Upper lobe of left lung (tissue), 4 donors: ENCODE measurements at regions not wholly inside any gene's neighbourhood (a gene's known extent, or its start where the extent isn't known, plus 50 kb on each side); places are given as distances from the start of the nearest gene placed in this dataset.

Experiments
- CTCF ChIP-seq, 6 experiments: fragments of 450-650 bp in 4 of 6; fragments of 200-600 bp in 2 of 6; sonication (generic) in 2 of 6; IDR thresholded peaks; one replicate each; pipeline ENCODE4 v1.5.1; 2016 to 2019; ENCODE audit warnings: antibody characterized with exemption in 6 of 6
- POLR2A ChIP-seq, 4 donors: fragments of 450-650 bp; IDR thresholded peaks; one replicate each; pipeline ENCODE4 v1.5.1; 2016 to 2017; ENCODE audit warnings: antibody characterized with exemption in 4 of 4, mild to moderate bottlenecking in 2 of 4
- POLR2AphosphoS5 ChIP-seq, 2 donors: sonication (generic); formaldehyde crosslinking; IDR thresholded peaks; one replicate each; pipeline ENCODE4 v1.5.1; 2017; ENCODE audit warnings: antibody characterized with exemption in 2 of 2

- TF ChIP-seq POLR2AphosphoS5 (IDR thresholded peaks at IDR 0.05) = no peak
- no peak for TF ChIP-seq CTCF (IDR thresholded peaks at IDR 0.05)
- TF ChIP-seq POLR2A (IDR thresholded peaks at IDR 0.05) = no peak
Measured at GRCh38 chr5:122527547-122527946, 215.5 kb downstream of the SNCAIP start.
